ENCODE measurements at regions not wholly inside any gene's neighbourhood (a gene's known extent, or its start where the extent isn't known, plus 50 kb on each side); places are given as distances from the start of the nearest gene placed in this dataset.

- no CpG with 5 or more reads among the region's 5 CpGs for WGBS (ENCODE audit: extremely low coverage, insufficient read length, low lambda C conversion rate)
- peaks cover 6 to 8% of the 10 kb centered on the region in 2 experiments for H3K9me3 Mint-ChIP-seq
These were observed 352.0 kb downstream of the IRS1 start for GRCh38 chr2:226447338-226448300.

More at GRCh38 chr2:226447338-226448300, 352.0 kb downstream of the IRS1 start:
- Histone ChIP-seq H3K23ac (ENCODE audit: insufficient read length, low read depth, low read length) (no peak overlapping the region), H4K20me1 (ENCODE audit: control insufficient read depth, insufficient read depth, insufficient read length) (no peaks in the 10 kb centered on the region), H3K9ac (ENCODE audit: extremely low read depth, insufficient read length, low read length) (no peak overlapping the region), H4K8ac (replicated peaks; ENCODE audit: insufficient read length, low read depth, low read length) (no peak overlapping the region), H3K27ac (ENCODE audit: insufficient read length, low read depth, low read length) (no peak overlapping the region), H3K4me2 (ENCODE audit: insufficient read depth, insufficient read length, low read length) (no peak overlapping the region), H2BK120ac (ENCODE audit: low read depth, low read length, poor library complexity, severe bottlenecking) (no peak overlapping the region), H3K56ac (ENCODE audit: insufficient read length, low read depth, low read length) (no peak overlapping the region), H4K91ac (ENCODE audit: insufficient read length, low read depth, low read length) (no peak overlapping the region), H3K79me2 (ENCODE audit: insufficient read depth, low read length) (no peaks in the 10 kb centered on the region), H2BK5ac (ENCODE audit: insufficient read length, low read length) (no peak overlapping the region), H3K14ac (ENCODE audit: insufficient read depth, low read length) (no peak overlapping the region), H2AFZ (ENCODE audit: low read length) (no peak overlapping the region), H2BK12ac (ENCODE audit: insufficient read length, low read depth, low read length) (no peak overlapping the region), H2BK20ac (ENCODE audit: low read depth, low read length, poor library complexity, severe bottlenecking) (no peak overlapping the region), H3K9me3 (ENCODE audit: control insufficient read depth, low read depth, low read length) (no peaks in the 10 kb centered on the region), H3K4ac (ENCODE audit: low read depth, low read length) (no peak overlapping the region), H4K5ac (ENCODE audit: insufficient read length, low read depth, low read length) (no peak overlapping the region), H3K4me1 (ENCODE audit: insufficient read depth, low read length) (no peaks in the 10 kb centered on the region; the same call in 1 of the 2 replicates), H3K18ac (ENCODE audit: insufficient read length, low read depth, low read length) (no peak overlapping the region), H3T11ph (ENCODE audit: low read length) (no peak overlapping the region), H2AK5ac (ENCODE audit: insufficient read length, low read length) (no peak overlapping the region), H3K23me2 (ENCODE audit: insufficient read length, low read depth, low read length, poor library complexity, severe bottlenecking) (no peaks in the 10 kb centered on the region), H2BK15ac (ENCODE audit: low read depth, low read length) (no peak overlapping the region), H3K79me1 (ENCODE audit: insufficient read depth, low read depth, low read length, poor library complexity, severe bottlenecking) (no peaks in the 10 kb centered on the region), H3K27me3 (ENCODE audit: insufficient read depth, low read length) (no peaks in the 10 kb centered on the region)
- no peak for DNase-seq
- Mint-ChIP-seq H3K4me1 (peaks cover 4 to 12% of the 10 kb centered on the region in 2 experiments; a peak in 2 of 4 replicates), H3K36me3 (ENCODE audit: insufficient read depth in 1 of 3, low read depth in 3 of 3) (peaks cover 0 to 11% (median 3%) of the 10 kb centered on the region in 3 experiments; a peak in 4 of 7 replicates), H3K27me3 (ENCODE audit: low read depth) (no peaks in the 10 kb centered on the region), H3K4me3 (no peak overlapping the region), H3K27ac (no peak overlapping the region)
- TF ChIP-seq, protein P1, sequence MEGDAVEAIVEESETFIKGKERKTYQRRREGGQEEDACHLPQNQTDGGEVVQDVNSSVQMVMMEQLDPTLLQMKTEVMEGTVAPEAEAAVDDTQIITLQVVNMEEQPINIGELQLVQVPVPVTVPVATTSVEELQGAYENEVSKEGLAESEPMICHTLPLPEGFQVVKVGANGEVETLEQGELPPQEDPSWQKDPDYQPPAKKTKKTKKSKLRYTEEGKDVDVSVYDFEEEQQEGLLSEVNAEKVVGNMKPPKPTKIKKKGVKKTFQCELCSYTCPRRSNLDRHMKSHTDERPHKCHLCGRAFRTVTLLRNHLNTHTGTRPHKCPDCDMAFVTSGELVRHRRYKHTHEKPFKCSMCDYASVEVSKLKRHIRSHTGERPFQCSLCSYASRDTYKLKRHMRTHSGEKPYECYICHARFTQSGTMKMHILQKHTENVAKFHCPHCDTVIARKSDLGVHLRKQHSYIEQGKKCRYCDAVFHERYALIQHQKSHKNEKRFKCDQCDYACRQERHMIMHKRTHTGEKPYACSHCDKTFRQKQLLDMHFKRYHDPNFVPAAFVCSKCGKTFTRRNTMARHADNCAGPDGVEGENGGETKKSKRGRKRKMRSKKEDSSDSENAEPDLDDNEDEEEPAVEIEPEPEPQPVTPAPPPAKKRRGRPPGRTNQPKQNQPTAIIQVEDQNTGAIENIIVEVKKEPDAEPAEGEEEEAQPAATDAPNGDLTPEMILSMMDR (conservative IDR thresholded peaks at IDR 0.05), result no peak

Measured in H9 (cell line).